H1 (cell line): ENCODE measurements at regions not wholly inside any gene's neighbourhood (a gene's known extent, or its start where the extent isn't known, plus 50 kb on each side); places are given as distances from the start of the nearest gene placed in this dataset.

Experiments used
- CTCF ChIA-PET: fragments of 300-600 bp; sonication (Branson Sonifier 250); formaldehyde crosslinking; loops from one replicate; lab custom pipeline; 2021; ENCODE audit not compliant: partially characterized antibody; lab: Charles Lee
- POLR2A ChIA-PET: fragments of 300-600 bp; sonication (Branson Sonifier 250); formaldehyde crosslinking; loops from one replicate; lab custom pipeline; 2021; ENCODE audit warnings: inconsistent platforms; ENCODE audit not compliant: partially characterized antibody; lab: Charles Lee
- DNase-seq, 2 experiments: peaks; one replicate each; pipeline versions ENCODE4 v3.0.0 to v3.0.0-alpha.2; 2010 to 2022; ENCODE audit warnings: low spot score in 2 of 2, low read depth in 1 of 2, mixed read lengths in 1 of 2
- FAIRE-seq: peaks from 2 replicates; lab custom pipeline; 2011; peaks lifted over from hg19 to GRCh38; lab: Jason Lieb, UNC
- H2AFZ ChIP-seq: 2 replicates; pipeline ENCODE4 v1.8.1; 2012; ENCODE audit warnings: low read length, inconsistent platforms
- H2AK5ac ChIP-seq: 2 replicates; pipeline ENCODE4 v1.6.1; 2013; ENCODE audit warnings: low read depth, low read length
- H2BK120ac ChIP-seq: replicated peaks from 2 replicates; pipeline ENCODE3; 2013; ENCODE audit warnings: low read depth, low read length, inconsistent platforms
- H2BK12ac ChIP-seq: 2 replicates; pipeline ENCODE4 v1.6.1; 2013; ENCODE audit warnings: low read depth, low read length
- H2BK15ac ChIP-seq: 2 replicates; pipeline ENCODE4 v1.6.1; 2013; ENCODE audit warnings: low read length
- H2BK20ac ChIP-seq: 2 replicates; pipeline ENCODE4 v1.6.1; 2013; ENCODE audit warnings: low read length
- H2BK5ac ChIP-seq: 2 replicates; pipeline ENCODE4 v1.6.1; 2013; ENCODE audit warnings: low read depth, low read length
- H3K14ac ChIP-seq: 2 replicates; pipeline ENCODE4 v1.6.1; 2013; ENCODE audit warnings: inconsistent platforms; ENCODE audit not compliant: insufficient read length
- H3K18ac ChIP-seq: 2 replicates; pipeline ENCODE4 v1.6.1; 2013; ENCODE audit warnings: low read length; ENCODE audit errors: extremely low read depth
- H3K23ac ChIP-seq: 2 replicates; pipeline ENCODE4 v1.6.1; 2013; ENCODE audit warnings: inconsistent platforms; ENCODE audit not compliant: insufficient read length
- H3K23me2 ChIP-seq: 2 replicates; pipeline ENCODE4 v1.6.1; 2013; ENCODE audit warnings: low read depth, low read length
- H3K27ac ChIP-seq: 2 replicates; pipeline ENCODE4 v1.6.1; 2011; ENCODE audit warnings: low read depth, low read length, inconsistent platforms
- H3K27me3 ChIP-seq, 4 experiments: replicated peaks in 1 of 4; 1 replicate in 1 of 4; 2 replicates in 3 of 4; pipeline versions ENCODE4 v1.6.1 to v1.8.1; 2011 to 2013; ENCODE audit warnings: low read length in 3 of 4, mild to moderate bottlenecking in 3 of 4, inconsistent platforms in 2 of 4, mixed read lengths in 2 of 4, moderate library complexity in 1 of 4; ENCODE audit not compliant: control insufficient read depth in 3 of 4, insufficient read depth in 3 of 4; ENCODE audit errors: extremely low read depth in 1 of 4
- H3K36me3 ChIP-seq, 4 experiments: 2 replicates each; pipeline versions ENCODE4 v1.6.1 to v1.8.1; 2011 to 2013; ENCODE audit warnings: mild to moderate bottlenecking in 4 of 4, low read length in 3 of 4, moderate library complexity in 2 of 4, control low read depth in 1 of 4, inconsistent platforms in 1 of 4; ENCODE audit not compliant: insufficient read depth in 4 of 4, control insufficient read depth in 2 of 4
- H3K4ac ChIP-seq: replicated peaks from 2 replicates; pipeline ENCODE3; 2013; ENCODE audit warnings: low read length, low read depth, mixed read lengths, inconsistent platforms; ENCODE audit not compliant: insufficient read length
- H3K4me1 ChIP-seq, 4 experiments: replicated peaks in 1 of 4; 1 replicate in 1 of 4; 2 replicates in 3 of 4; pipeline versions ENCODE4 v1.6.1 to v1.8.1; 2011 to 2013; ENCODE audit warnings: low read length in 3 of 4, inconsistent platforms in 2 of 4, mixed read lengths in 1 of 4; ENCODE audit not compliant: insufficient read depth in 4 of 4, control insufficient read depth in 3 of 4
- H3K4me2 ChIP-seq, 2 experiments: 2 replicates each; pipeline versions ENCODE4 v1.6.1 to v1.8.1; 2011 to 2013; ENCODE audit warnings: low read depth in 2 of 2, low read length in 2 of 2, control low read depth in 1 of 2, inconsistent platforms in 1 of 2, mild to moderate bottlenecking in 1 of 2; ENCODE audit not compliant: insufficient read depth in 1 of 2
- H3K4me3 ChIP-seq, 4 experiments: fragments of 200-600, 300-600 bp in 1 of 4; sonication (generic), shearing (Covaris generic), sonication (Bioruptor Twin) in 1 of 4; 2 replicates each; pipeline versions ENCODE4 v1.5.1 to v1.8.1; 2011 to 2016; ENCODE audit warnings: low read length in 4 of 4, low read depth in 3 of 4, control low read depth in 2 of 4, inconsistent platforms in 2 of 4, mild to moderate bottlenecking in 2 of 4, mixed read lengths in 1 of 4, moderate library complexity in 1 of 4; ENCODE audit not compliant: insufficient read depth in 2 of 4; ENCODE audit errors: extremely low read depth in 1 of 4
- H3K56ac ChIP-seq: replicated peaks from 2 replicates; pipeline ENCODE3; 2013; ENCODE audit warnings: low read depth, mild to moderate bottlenecking, mixed read lengths, low read length, inconsistent platforms; ENCODE audit not compliant: insufficient read length
- H3K79me1 ChIP-seq: 2 replicates; pipeline ENCODE4 v1.6.1; 2013; ENCODE audit warnings: low read depth, low read length, control low read depth
- H3K79me2 ChIP-seq, 2 experiments: 2 replicates each; pipeline versions ENCODE4 v1.6.1 to v1.8.1; 2012 to 2013; ENCODE audit warnings: low read length in 2 of 2, mild to moderate bottlenecking in 2 of 2, inconsistent platforms in 1 of 2; ENCODE audit not compliant: insufficient read depth in 2 of 2, control insufficient read depth in 1 of 2
- H3K9ac ChIP-seq, 4 experiments: replicated peaks in 1 of 4; 1 replicate in 1 of 4; 2 replicates in 3 of 4; pipeline versions ENCODE4 v1.6.1 to v1.8.1; 2011 to 2013; ENCODE audit warnings: low read depth in 3 of 4, low read length in 3 of 4, control low read depth in 2 of 4, mild to moderate bottlenecking in 2 of 4, moderate library complexity in 2 of 4, inconsistent platforms in 1 of 4; ENCODE audit errors: extremely low read depth in 1 of 4
- H3K9me3 ChIP-seq, 2 experiments: 2 replicates each; pipeline versions ENCODE4 v1.6.1 to v1.8.1; 2012 to 2013; ENCODE audit warnings: mild to moderate bottlenecking in 2 of 2, moderate library complexity in 2 of 2, control low read depth in 1 of 2, inconsistent platforms in 1 of 2, low read depth in 1 of 2, low read length in 1 of 2, mixed read lengths in 1 of 2; ENCODE audit not compliant: insufficient read depth in 2 of 2
- H4K20me1 ChIP-seq, 2 experiments: replicated peaks in 1 of 2; 2 replicates each; pipeline versions ENCODE3 to v1.8.1; 2011 to 2013; ENCODE audit warnings: inconsistent platforms in 2 of 2, low read length in 2 of 2, mild to moderate bottlenecking in 1 of 2; ENCODE audit not compliant: insufficient read depth in 2 of 2, control insufficient read depth in 1 of 2
- H4K5ac ChIP-seq: 2 replicates; pipeline ENCODE4 v1.6.1; 2013; ENCODE audit warnings: low read length, low read depth, mixed read lengths, inconsistent platforms; ENCODE audit not compliant: insufficient read length
- H4K8ac ChIP-seq: 2 replicates; pipeline ENCODE4 v1.8.0; 2013; ENCODE audit warnings: mild to moderate bottlenecking, moderate library complexity, low read length, inconsistent platforms; ENCODE audit not compliant: insufficient read depth; ENCODE audit errors: extremely low read depth
- H4K91ac ChIP-seq: replicated peaks from 2 replicates; pipeline ENCODE3; 2013; ENCODE audit warnings: low read length, mixed read lengths, inconsistent platforms; ENCODE audit not compliant: insufficient read length
- BACH1 ChIP-seq: IDR thresholded peaks from 2 replicates; pipeline ENCODE4 v1.6.1; 2012; ENCODE audit warnings: low read length, improper control_type of control experiment
- BRCA1 ChIP-seq: IDR thresholded peaks from 2 replicates; pipeline ENCODE4 v1.6.1; 2012; ENCODE audit warnings: low read depth, low read length, improper control_type of control experiment
- CBX5 ChIP-seq: fragments of 300-800, 300-1000 bp; sonication (generic); IDR thresholded peaks from 2 replicates; pipeline ENCODE4 v1.7.1; 2016; ENCODE audit warnings: antibody characterized with exemption, low read length, low read depth
- GABPA ChIP-seq: IDR thresholded peaks from 2 replicates; pipeline ENCODE4 v1.6.1; 2011; ENCODE audit warnings: mild to moderate bottlenecking, low read length, moderate library complexity, borderline replicate concordance; ENCODE audit not compliant: insufficient read depth
- GTF2F1 ChIP-seq: IDR thresholded peaks from 2 replicates; pipeline ENCODE4 v1.6.1; 2012; ENCODE audit warnings: low read depth, low read length, improper control_type of control experiment, borderline replicate concordance
- JUN ChIP-seq: IDR thresholded peaks from 2 replicates; pipeline ENCODE4 v1.6.1; 2011; ENCODE audit warnings: low read depth, mild to moderate bottlenecking, improper control_type of control experiment, low read length
- POLR2AphosphoS5 ChIP-seq: IDR thresholded peaks from 2 replicates; pipeline ENCODE4 v1.6.1; 2011; ENCODE audit warnings: low read depth, low read length
- RBBP5 ChIP-seq: IDR thresholded peaks from 2 replicates; pipeline ENCODE4 v1.7.1; 2012; ENCODE audit warnings: low read depth, mild to moderate bottlenecking, inconsistent platforms, low read length, moderate library complexity, borderline replicate concordance
- RXRA ChIP-seq: IDR thresholded peaks from 2 replicates; pipeline ENCODE4 v1.6.1; 2011; ENCODE audit warnings: low read depth, mild to moderate bottlenecking, low read length, moderate library complexity; ENCODE audit not compliant: insufficient read depth
- SRF ChIP-seq: IDR thresholded peaks from 2 replicates; pipeline ENCODE4 v1.6.1; 2011; ENCODE audit warnings: mild to moderate bottlenecking, low read depth, low read length, moderate library complexity
- TCF12 ChIP-seq: IDR thresholded peaks from 2 replicates; pipeline ENCODE4 v1.6.1; 2011; ENCODE audit warnings: low read depth, mild to moderate bottlenecking, low read length
- ZNF274 ChIP-seq: IDR thresholded peaks from 2 replicates; pipeline ENCODE4 v1.7.0; 2012; ENCODE audit warnings: low read length, borderline replicate concordance; ENCODE audit errors: extremely low read depth
- WGBS, 2 experiments: shearing (Covaris generic) in 1 of 2; methylation state at CpG; one replicate each; pipeline versions ENCODE4 v1.1.6 to v1.1.7; 2013 to 2015; ENCODE audit warnings: low lambda C conversion rate in 2 of 2, mixed read lengths in 2 of 2, inconsistent platforms in 1 of 2, low coverage in 1 of 2, missing lambda C conversion rate in 1 of 2; ENCODE audit not compliant: insufficient replicate concordance in 2 of 2, insufficient coverage in 1 of 2, insufficient read length in 1 of 2; ENCODE audit errors: extremely low coverage in 1 of 2, missing lambda C conversion rate in 1 of 2; 5-methylcytosine and 5-hydroxymethylcytosine counted together
- TF ChIP-seq, protein P1 (sequence below): IDR thresholded peaks from 2 replicates; pipeline ENCODE4 v1.6.1; 2012; ENCODE audit warnings: inconsistent platforms

DNA sequence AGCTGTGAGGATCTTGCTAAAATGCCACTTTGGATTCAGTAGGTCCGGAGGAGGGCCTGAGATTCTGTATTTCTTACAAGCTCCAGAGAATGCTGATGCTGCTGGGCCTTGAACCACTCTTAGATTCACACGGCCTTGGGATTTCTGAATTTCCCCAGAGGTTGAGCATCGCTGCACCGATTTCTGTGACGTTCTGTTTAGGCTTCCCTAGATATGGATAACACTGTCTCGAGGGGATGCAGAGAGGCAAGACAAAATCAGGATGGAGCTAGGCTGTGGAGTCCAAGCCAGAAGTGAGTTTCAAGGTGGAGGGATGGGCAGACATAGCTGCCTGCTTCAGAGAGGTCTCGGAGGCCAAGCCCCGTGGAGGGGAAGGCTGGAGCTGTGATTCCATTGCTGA is 415.9 kb upstream of the PROX1 start:
- H3K4me2 ChIP-seq: no peak overlapping the region
- ChIA-PET POLR2A (no interaction called here), CTCF (interaction anchor here (0.6 to 1.3 kb wide), 2 partner anchors 90 to 1372 kb away, joined by 3 to 4 read pairs; no protein-coding TSS in a partner anchor)
- H3K23ac ChIP-seq: no peak overlapping the region
- no peak overlapping the region for H2AK5ac ChIP-seq
- no peak overlapping the region for H3K18ac ChIP-seq
- H2AFZ ChIP-seq: no peak overlapping the region
- no peak overlapping the region for H4K5ac ChIP-seq
- H2BK120ac ChIP-seq: no peak overlapping the region
- no peaks in the 10 kb centered on the region for H3K27me3 ChIP-seq
- no peaks in the 10 kb centered on the region; a peak in 1 of 8 replicates for H3K36me3 ChIP-seq
- H3K9ac ChIP-seq: no peak overlapping the region
- no peak overlapping the region for H3K56ac ChIP-seq
- H2BK5ac ChIP-seq: no peak overlapping the region
- 94% methylated on average over 8 of the region's 8 CpGs; no CpG with 5 or more reads in 1 of the 2 experiments for WGBS, 2 experiments
- no peak overlapping the region for H2BK20ac ChIP-seq
- H4K20me1 ChIP-seq: no peaks in the 10 kb centered on the region
- H3K27ac ChIP-seq: no peak overlapping the region
- no peak overlapping the region for H3K4me3 ChIP-seq
- no peak overlapping the region for H2BK12ac ChIP-seq
- no peaks in the 10 kb centered on the region for H3K23me2 ChIP-seq
- H3K79me1 ChIP-seq: no peaks in the 10 kb centered on the region
- H3K4ac ChIP-seq: no peak overlapping the region
- no peak overlapping the region for H4K91ac ChIP-seq
- no peak for DNase-seq
- no peaks in the 10 kb centered on the region for H3K9me3 ChIP-seq
- H3K79me2 ChIP-seq: no peaks in the 10 kb centered on the region
- no peak overlapping the region for H4K8ac ChIP-seq
- no peak overlapping the region for H3K14ac ChIP-seq
- FAIRE-seq: no peak
- no peaks in the 10 kb centered on the region for H3K4me1 ChIP-seq
- no peak overlapping the region for H2BK15ac ChIP-seq
- TF ChIP-seq POLR2AphosphoS5 (no peak), RXRA (no peak), TCF12 (no peak), ZNF274 (no peak), JUN (no peak), RBBP5 (no peak), BACH1 (no peak), BRCA1 (no peak), SRF (no peak), GABPA (no peak), CBX5 (no peak), GTF2F1 (no peak)
- TF ChIP-seq, protein P1, sequence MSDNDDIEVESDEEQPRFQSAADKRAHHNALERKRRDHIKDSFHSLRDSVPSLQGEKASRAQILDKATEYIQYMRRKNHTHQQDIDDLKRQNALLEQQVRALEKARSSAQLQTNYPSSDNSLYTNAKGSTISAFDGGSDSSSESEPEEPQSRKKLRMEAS: no peak
